Esophagus muscularis mucosa (tissue), 4 donors: ENCODE measurements at regions not wholly inside any gene's neighbourhood (a gene's known extent, or its start where the extent isn't known, plus 50 kb on each side); places are given as distances from the start of the nearest gene placed in this dataset.

ENCODE experiments used
- CTCF ChIP-seq, 3 experiments: fragments of 200-600 bp in 2 of 3; fragments of 450-650 bp in 1 of 3; sonication (generic) in 2 of 3; IDR thresholded peaks; one replicate each; pipeline ENCODE4 v1.5.1; 2017 to 2019; ENCODE audit warnings: antibody characterized with exemption in 3 of 3, mild to moderate bottlenecking in 2 of 3, moderate library complexity in 1 of 3
- EP300 ChIP-seq: sonication (generic); formaldehyde crosslinking; IDR thresholded peaks from one replicate; pipeline ENCODE4 v1.6.1; 2017; ENCODE audit warnings: antibody characterized with exemption
- POLR2AphosphoS5 ChIP-seq, 2 donors: sonication (generic); formaldehyde crosslinking; IDR thresholded peaks; one replicate each; pipeline ENCODE4 v1.6.1; 2017; ENCODE audit warnings: antibody characterized with exemption in 2 of 2

GRCh38 chr2:239865059-239865639 lies 160.0 kb downstream of the NDUFA10 start:
- no peak for TF ChIP-seq EP300
- TF ChIP-seq POLR2AphosphoS5 (IDR thresholded peaks at IDR 0.05): no peak
- no peak for TF ChIP-seq CTCF (IDR thresholded peaks at IDR 0.05)
